ENCODE measurements at regions not wholly inside any gene's neighbourhood (a gene's known extent, or its start where the extent isn't known, plus 50 kb on each side); places are given as distances from the start of the nearest gene placed in this dataset.

GRCh38 chr3:56857178-56857577 lies 55.4 kb upstream of the ARHGEF3 start:
- TF ChIP-seq, protein P1, sequence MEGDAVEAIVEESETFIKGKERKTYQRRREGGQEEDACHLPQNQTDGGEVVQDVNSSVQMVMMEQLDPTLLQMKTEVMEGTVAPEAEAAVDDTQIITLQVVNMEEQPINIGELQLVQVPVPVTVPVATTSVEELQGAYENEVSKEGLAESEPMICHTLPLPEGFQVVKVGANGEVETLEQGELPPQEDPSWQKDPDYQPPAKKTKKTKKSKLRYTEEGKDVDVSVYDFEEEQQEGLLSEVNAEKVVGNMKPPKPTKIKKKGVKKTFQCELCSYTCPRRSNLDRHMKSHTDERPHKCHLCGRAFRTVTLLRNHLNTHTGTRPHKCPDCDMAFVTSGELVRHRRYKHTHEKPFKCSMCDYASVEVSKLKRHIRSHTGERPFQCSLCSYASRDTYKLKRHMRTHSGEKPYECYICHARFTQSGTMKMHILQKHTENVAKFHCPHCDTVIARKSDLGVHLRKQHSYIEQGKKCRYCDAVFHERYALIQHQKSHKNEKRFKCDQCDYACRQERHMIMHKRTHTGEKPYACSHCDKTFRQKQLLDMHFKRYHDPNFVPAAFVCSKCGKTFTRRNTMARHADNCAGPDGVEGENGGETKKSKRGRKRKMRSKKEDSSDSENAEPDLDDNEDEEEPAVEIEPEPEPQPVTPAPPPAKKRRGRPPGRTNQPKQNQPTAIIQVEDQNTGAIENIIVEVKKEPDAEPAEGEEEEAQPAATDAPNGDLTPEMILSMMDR (conservative IDR thresholded peaks at IDR 0.05; ENCODE audit: low read length) = no peak
- no peak for TF ChIP-seq EZH2phosphoT487 (IDR thresholded peaks at IDR 0.05; ENCODE audit: borderline replicate concordance)
